Right lobe of liver (tissue), 6 donors: ENCODE measurements at regions not wholly inside any gene's neighbourhood (a gene's known extent, or its start where the extent isn't known, plus 50 kb on each side); places are given as distances from the start of the nearest gene placed in this dataset.
"Not testable (repeated sequence)": the region's sequence is repeated elsewhere in the genome, so short reads cannot be mapped to it uniquely, and the experiment has no call there.

ENCODE experiments used
- ATAC-seq, 4 donors: fragments of 200-7000 bp; cut with Tn5 transposase; one replicate each; pipeline ENCODE4 v1.9.1; 2020; ENCODE audit warnings: mild to moderate bottlenecking in 4 of 4, moderate library complexity in 4 of 4
- DNase-seq, 3 donors: peaks; one replicate each; pipeline ENCODE4 v3.0.0-alpha.2; 2020
- H3K27ac ChIP-seq, 3 donors: fragments of 200-600 bp; one replicate each; pipeline ENCODE4 v1.8.0; 2022
- H3K27me3 ChIP-seq, 2 donors: fragments of 200-600 bp; one replicate each; pipeline ENCODE4 v1.8.0; 2022
- H3K36me3 ChIP-seq, 4 donors: fragments of 200-600 bp; sonication (generic) in 1 of 4; one replicate each; pipeline versions ENCODE4 v1.5.1 to v1.8.0; 2017 to 2022; ENCODE audit warnings: control low read depth in 1 of 4
- H3K4me1 ChIP-seq, 4 donors: fragments of 200-600 bp; sonication (generic) in 1 of 4; one replicate each; pipeline versions ENCODE4 v1.5.1 to v1.8.0; 2017 to 2022; ENCODE audit warnings: control low read depth in 1 of 4
- H3K4me3 ChIP-seq, 3 donors: fragments of 200-600 bp; one replicate each; pipeline ENCODE4 v1.8.0; 2022
- H3K9me3 ChIP-seq, 4 donors: fragments of 200-600 bp; sonication (generic) in 1 of 4; one replicate each; pipeline versions ENCODE4 v1.5.1 to v1.8.0; 2017 to 2022; ENCODE audit warnings: control low read depth in 1 of 4
- POLR2A ChIP-seq: fragments of 450-650 bp; IDR thresholded peaks from one replicate; pipeline ENCODE4 v1.6.1; 2017; ENCODE audit warnings: antibody characterized with exemption, mild to moderate bottlenecking
- WGBS: methylation state at CpG from one replicate; pipeline ENCODE4 v1.1.6; 2018; ENCODE audit warnings: low coverage, low lambda C conversion rate; ENCODE audit not compliant: insufficient coverage; ENCODE audit errors: missing lambda C conversion rate; 5-methylcytosine and 5-hydroxymethylcytosine counted together
- intact Hi-C, 2 donors: fragments of 100-400 bp; cut with DNase I; formaldehyde crosslinking; loops; one replicate each; pipeline versions ENCODE4 v1.11.2 to v1.14.1; 2022
- TF ChIP-seq, protein P1 (sequence below), 4 donors: fragments of 200-600 bp in 3 of 4; fragments of 450-650 bp in 1 of 4; IDR thresholded peaks; one replicate each; pipeline versions ENCODE4 v1.5.1 to v1.8.0; 2016 to 2022; ENCODE audit warnings: antibody characterized with exemption in 4 of 4, mild to moderate bottlenecking in 2 of 4
- donor health status: DM: no; HTN: yes; CAD: no.
- donor health status: DM: no; HTN: no; CAD: no.
- donor health status: DM: no; HTN: no; CAD: no.
- donor health status: DM: no; HTN: yes; CAD: no.
- donor health status: DM: no; HTN: yes; CAD: no.

DNA sequence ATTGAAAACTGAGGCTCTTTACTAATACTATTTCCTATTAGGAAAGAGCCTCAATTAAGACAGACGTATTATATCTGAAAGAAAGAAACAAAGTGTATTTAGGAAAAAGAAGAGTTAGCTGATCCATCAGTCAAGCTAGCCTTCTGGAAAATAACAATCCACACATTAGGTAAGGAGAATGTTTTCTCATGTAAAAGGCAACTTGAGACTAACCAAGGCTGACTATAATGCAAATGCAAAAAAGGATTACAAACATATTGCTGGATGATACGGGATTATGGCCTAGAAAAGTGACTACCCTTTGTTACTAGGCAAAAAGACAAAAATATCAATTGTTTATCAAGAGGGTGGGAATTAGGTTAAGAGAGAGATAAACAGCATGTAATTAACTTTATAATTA is 176.9 kb downstream of the RFPL4B start:
- intact Hi-C loops: no loop called here
- 63% methylated on average over 2 of the region's 2 CpGs for WGBS
- H3K27me3 ChIP-seq: no peaks in the 10 kb centered on the region
- no peak for TF ChIP-seq POLR2A
- TF ChIP-seq, protein P1, sequence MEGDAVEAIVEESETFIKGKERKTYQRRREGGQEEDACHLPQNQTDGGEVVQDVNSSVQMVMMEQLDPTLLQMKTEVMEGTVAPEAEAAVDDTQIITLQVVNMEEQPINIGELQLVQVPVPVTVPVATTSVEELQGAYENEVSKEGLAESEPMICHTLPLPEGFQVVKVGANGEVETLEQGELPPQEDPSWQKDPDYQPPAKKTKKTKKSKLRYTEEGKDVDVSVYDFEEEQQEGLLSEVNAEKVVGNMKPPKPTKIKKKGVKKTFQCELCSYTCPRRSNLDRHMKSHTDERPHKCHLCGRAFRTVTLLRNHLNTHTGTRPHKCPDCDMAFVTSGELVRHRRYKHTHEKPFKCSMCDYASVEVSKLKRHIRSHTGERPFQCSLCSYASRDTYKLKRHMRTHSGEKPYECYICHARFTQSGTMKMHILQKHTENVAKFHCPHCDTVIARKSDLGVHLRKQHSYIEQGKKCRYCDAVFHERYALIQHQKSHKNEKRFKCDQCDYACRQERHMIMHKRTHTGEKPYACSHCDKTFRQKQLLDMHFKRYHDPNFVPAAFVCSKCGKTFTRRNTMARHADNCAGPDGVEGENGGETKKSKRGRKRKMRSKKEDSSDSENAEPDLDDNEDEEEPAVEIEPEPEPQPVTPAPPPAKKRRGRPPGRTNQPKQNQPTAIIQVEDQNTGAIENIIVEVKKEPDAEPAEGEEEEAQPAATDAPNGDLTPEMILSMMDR (IDR thresholded peaks at IDR 0.05): no peak
- H3K9me3 ChIP-seq: no peaks in the 10 kb centered on the region
- ATAC-seq (no peak), DNase-seq (no peak)
- no peaks in the 10 kb centered on the region for H3K4me1 ChIP-seq
- no peak overlapping the region for H3K4me3 ChIP-seq
- no peaks in the 10 kb centered on the region for H3K36me3 ChIP-seq
- H3K27ac ChIP-seq: no peak overlapping the region

DNA sequence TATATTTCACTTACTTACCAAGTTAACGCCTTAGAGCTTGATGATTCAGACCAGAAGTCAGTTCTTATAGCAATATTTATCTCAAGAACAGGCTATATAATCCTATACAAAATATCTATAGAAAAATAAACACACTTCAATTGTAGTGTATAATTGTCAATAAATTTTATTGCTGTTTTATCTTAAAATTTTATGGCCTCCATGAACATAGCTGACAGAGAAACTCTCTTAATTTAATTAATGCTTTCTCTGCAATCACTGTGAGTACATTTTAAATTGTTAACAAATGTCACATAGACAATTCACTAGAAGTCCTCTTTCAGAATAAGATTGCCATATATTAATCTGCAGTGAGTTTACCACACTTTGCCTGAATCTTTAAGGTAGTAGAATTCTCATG is 178.6 kb downstream of the RFPL4B start:
- TF ChIP-seq POLR2A: no peak
- TF ChIP-seq, protein P1 (IDR thresholded peaks at IDR 0.05): no peak
- no peaks in the 10 kb centered on the region for H3K9me3 ChIP-seq
- no peak for DNase-seq
- H3K4me3 ChIP-seq: no peak overlapping the region
- ATAC-seq: no peak
- WGBS: 53% methylated on average over 1 of the region's 1 CpG
- H3K27ac ChIP-seq: no peak overlapping the region
- H3K36me3 ChIP-seq: no peaks in the 10 kb centered on the region
- no peaks in the 10 kb centered on the region for H3K27me3 ChIP-seq
- H3K4me1 ChIP-seq: no peaks in the 10 kb centered on the region
- intact Hi-C loops: no loop called here

- Histone ChIP-seq H3K9me3 (no peaks in the 10 kb centered on the region), H3K36me3 (no peaks in the 10 kb centered on the region), H3K27ac (no peak overlapping the region), H3K27me3 (no peaks in the 10 kb centered on the region), H3K4me1 (no peaks in the 10 kb centered on the region), H3K4me3 (no peak overlapping the region)
- WGBS: 63% methylated on average over 6 of the region's 6 CpGs
- no peak for TF ChIP-seq POLR2A
- TF ChIP-seq, protein P1 (IDR thresholded peaks at IDR 0.05): no peak
- DNase-seq: no peak
- intact Hi-C loops: no loop called here
- no peak for ATAC-seq
These were observed 179.5 kb downstream of the RFPL4B start for GRCh38 chr6:112526594-112526993.

DNA sequence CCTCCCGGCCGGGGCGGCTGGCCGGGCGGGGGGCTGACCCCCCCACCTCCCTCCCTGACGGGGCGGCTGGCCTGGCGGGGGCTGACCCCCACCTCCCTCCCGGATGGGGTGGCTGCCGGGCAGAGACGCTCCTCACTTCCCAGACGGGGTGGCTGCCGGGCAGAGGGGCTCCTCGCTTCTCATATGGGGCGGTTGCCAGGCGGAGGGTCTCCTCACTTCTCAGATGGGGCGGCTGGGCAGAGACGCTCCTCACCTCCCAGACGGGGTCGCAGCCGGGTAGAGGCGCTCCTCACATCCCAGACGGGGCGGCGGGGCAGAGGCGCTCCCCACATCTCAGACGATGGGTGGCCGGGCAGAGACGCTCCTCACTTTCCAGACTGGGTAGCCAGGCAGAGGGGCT is 181.2 kb downstream of the RFPL4B start:
- H3K4me3 ChIP-seq, intact Hi-C loops, H3K27ac ChIP-seq, H3K9me3 ChIP-seq, H3K27me3 ChIP-seq, ATAC-seq, H3K4me1 ChIP-seq, H3K36me3 ChIP-seq: not testable (repeated sequence)
- no CpG with 5 or more reads among the region's 29 CpGs for WGBS
- peak in 1 of 3 donors; percentile 46 for DNase-seq

DNA sequence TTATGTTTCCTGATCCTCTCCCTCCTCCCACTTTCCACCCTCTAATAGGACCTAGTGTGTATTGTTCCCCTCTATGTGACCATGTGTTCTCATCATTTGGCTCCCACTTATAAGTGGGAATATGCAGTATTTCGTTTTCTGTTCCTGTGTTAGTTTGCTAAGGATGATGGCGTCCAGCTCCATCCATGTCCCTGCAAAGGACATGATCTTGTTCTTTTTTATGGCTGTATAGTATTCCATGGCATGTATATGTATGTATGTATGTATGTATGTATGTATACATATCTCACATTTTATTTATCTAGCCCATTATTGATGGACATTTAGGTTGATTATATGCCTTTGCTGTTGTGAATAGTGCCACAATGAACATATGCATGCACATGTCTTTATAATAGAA is 188.7 kb downstream of the RFPL4B start:
- Histone ChIP-seq H3K4me1 (no peaks in the 10 kb centered on the region), H3K27me3 (no peaks in the 10 kb centered on the region), H3K36me3 (no peaks in the 10 kb centered on the region), H3K9me3 (no peaks in the 10 kb centered on the region), H3K27ac (no peak overlapping the region), H3K4me3 (no peak overlapping the region)
- intact Hi-C loops: no loop called here
- no peak for DNase-seq
- ATAC-seq: no peak
- TF ChIP-seq, protein P1 (IDR thresholded peaks at IDR 0.05): no peak
- no peak for TF ChIP-seq POLR2A
- WGBS: 12% methylated on average over 2 of the region's 2 CpGs
